IMR-90 (cell line): ENCODE measurements at regions not wholly inside any gene's neighbourhood (a gene's known extent, or its start where the extent isn't known, plus 50 kb on each side); places are given as distances from the start of the nearest gene placed in this dataset.

ENCODE experiments used
- ATAC-seq: fragments of 200-7000 bp; cut with Tn5 transposase; 2 replicates; pipeline ENCODE4 v1.9.1; 2020; ENCODE audit warnings: low read depth, mild to moderate bottlenecking, moderate library complexity
- BruUV-seq: library from RNA; stranded (reverse); fragments of 400-500 nt; replicated peaks from 2 replicates; lab custom pipeline; 2021; lab: Mats Ljungman, UMichigan
- CTCF ChIA-PET: fragments of 300-600 bp; formaldehyde crosslinking; extraction: SDS; loops from one replicate; lab custom pipeline; 2021; ENCODE audit warnings: antibody characterized with exemption; lab: Yijun Ruan, JAX
- POLR2A ChIA-PET: fragments of 300-600 bp; sonication (Branson Sonifier 250); formaldehyde crosslinking; loops from one replicate; lab custom pipeline; 2022; ENCODE audit warnings: antibody characterized with exemption; ENCODE audit not compliant: unreplicated experiment; lab: Charles Lee
- DNase-seq: peaks from one replicate; pipeline ENCODE4 v3.0.0; 2013
- H2AFZ ChIP-seq: replicated peaks from 2 replicates; pipeline ENCODE3; 2013; ENCODE audit warnings: low read length, mild to moderate bottlenecking; ENCODE audit not compliant: poor library complexity
- H2AK5ac ChIP-seq: 2 replicates; pipeline ENCODE4 v1.6.1; 2013; ENCODE audit warnings: low read depth, low read length, inconsistent platforms
- H2AK9ac ChIP-seq: replicated peaks from 2 replicates; pipeline ENCODE3; 2013; ENCODE audit warnings: mild to moderate bottlenecking, low read depth, low read length, moderate library complexity; ENCODE audit not compliant: poor library complexity
- H2BK120ac ChIP-seq: 2 replicates; pipeline ENCODE4 v1.6.1; 2013; ENCODE audit warnings: low read depth, low read length, inconsistent platforms
- H2BK15ac ChIP-seq: 3 replicates; pipeline ENCODE4 v1.6.1; 2013; ENCODE audit warnings: low read depth, low read length, inconsistent platforms
- H2BK20ac ChIP-seq: 2 replicates; pipeline ENCODE4 v1.6.1; 2013; ENCODE audit warnings: low read depth, mild to moderate bottlenecking, inconsistent platforms, low read length, moderate library complexity
- H2BK5ac ChIP-seq: 2 replicates; pipeline ENCODE4 v1.6.1; 2013; ENCODE audit warnings: mild to moderate bottlenecking, low read depth, low read length, inconsistent platforms; ENCODE audit not compliant: poor library complexity, severe bottlenecking
- H3K14ac ChIP-seq: replicated peaks from 2 replicates; pipeline ENCODE4 v1.6.1; 2013; ENCODE audit warnings: low read depth, low read length, inconsistent platforms
- H3K18ac ChIP-seq: 2 replicates; pipeline ENCODE4 v1.6.1; 2013; ENCODE audit warnings: low read depth, low read length, control low read depth
- H3K23ac ChIP-seq: 2 replicates; pipeline ENCODE4 v1.6.1; 2013; ENCODE audit warnings: low read depth, low read length, inconsistent platforms
- H3K27ac ChIP-seq: 2 replicates; pipeline ENCODE4 v1.5.1; 2013; ENCODE audit warnings: mild to moderate bottlenecking, control low read depth, low read length; ENCODE audit not compliant: insufficient read depth
- H3K27me3 ChIP-seq: 2 replicates; pipeline ENCODE4 v1.6.1; 2013; ENCODE audit warnings: low read length; ENCODE audit not compliant: control insufficient read depth, insufficient read depth
- H3K36me3 ChIP-seq: 2 replicates; pipeline ENCODE4 v1.6.1; 2013; ENCODE audit warnings: low read length, mixed read lengths; ENCODE audit not compliant: control insufficient read depth, insufficient read depth
- H3K4ac ChIP-seq: 2 replicates; pipeline ENCODE4 v1.6.1; 2013; ENCODE audit warnings: low read depth, low read length, inconsistent platforms
- H3K4me1 ChIP-seq: 2 replicates; pipeline ENCODE4 v1.6.1; 2013; ENCODE audit warnings: low read length, mixed read lengths; ENCODE audit not compliant: control insufficient read depth, insufficient read depth
- H3K4me2 ChIP-seq: 2 replicates; pipeline ENCODE4 v1.6.1; 2013; ENCODE audit warnings: low read depth, mild to moderate bottlenecking, control low read depth, low read length, moderate library complexity
- H3K4me3 ChIP-seq: 2 replicates; pipeline ENCODE4 v1.5.1; 2013; ENCODE audit warnings: low read depth, mild to moderate bottlenecking, control low read depth, low read length, moderate library complexity; ENCODE audit not compliant: insufficient read depth
- H3K56ac ChIP-seq: 2 replicates; pipeline ENCODE4 v1.6.1; 2013; ENCODE audit warnings: low read length, inconsistent platforms; ENCODE audit not compliant: insufficient read depth; ENCODE audit errors: extremely low read depth
- H3K79me1 ChIP-seq, 2 experiments: 2 replicates each; pipeline ENCODE4 v1.6.1; 2013; ENCODE audit warnings: low read length in 2 of 2, inconsistent platforms in 1 of 2, low read depth in 1 of 2
- H3K9ac ChIP-seq: 2 replicates; pipeline ENCODE4 v1.6.1; 2013; ENCODE audit warnings: low read depth, low read length, control low read depth
- H3K9me1 ChIP-seq: 2 replicates; pipeline ENCODE4 v1.6.1; 2013; ENCODE audit warnings: low read length, inconsistent platforms; ENCODE audit not compliant: insufficient read depth
- H3K9me3 ChIP-seq: 2 replicates; pipeline ENCODE4 v1.6.1; 2013; ENCODE audit warnings: low read length; ENCODE audit not compliant: control insufficient read depth, insufficient read depth
- H4K20me1 ChIP-seq: 2 replicates; pipeline ENCODE4 v1.6.1; 2013; ENCODE audit warnings: low read length, inconsistent platforms; ENCODE audit not compliant: insufficient read depth
- H4K5ac ChIP-seq: 2 replicates; pipeline ENCODE4 v1.6.1; 2013; ENCODE audit warnings: mild to moderate bottlenecking, low read depth, low read length, control low read depth
- H4K8ac ChIP-seq, 2 experiments: 2 replicates each; pipeline ENCODE4 v1.6.1; 2013; ENCODE audit warnings: low read depth in 2 of 2, low read length in 2 of 2, control low read depth in 1 of 2, inconsistent platforms in 1 of 2
- H4K91ac ChIP-seq: 2 replicates; pipeline ENCODE4 v1.6.1; 2013; ENCODE audit warnings: low read depth, low read length, inconsistent platforms; ENCODE audit not compliant: insufficient read depth
- BHLHE40 ChIP-seq: fragments of 150-350 bp; IDR thresholded peaks from 2 replicates; pipeline ENCODE4 v1.6.1; 2016; ENCODE audit warnings: mild to moderate bottlenecking, low read depth, low read length
- CEBPB ChIP-seq: IDR thresholded peaks from 2 replicates; pipeline ENCODE4 v1.6.1; 2012; ENCODE audit warnings: low read depth, low read length, improper control_type of control experiment
- CHD1 ChIP-seq: IDR thresholded peaks from 2 replicates; pipeline ENCODE4 v1.6.1; 2012; ENCODE audit warnings: low read depth, low read length, improper control_type of control experiment
- FOS ChIP-seq: fragments of 150-350 bp; IDR thresholded peaks from 2 replicates; pipeline ENCODE4 v1.6.1; 2016; ENCODE audit warnings: low read depth, low read length
- MAFK ChIP-seq: IDR thresholded peaks from 2 replicates; pipeline ENCODE4 v1.6.1; 2012; ENCODE audit warnings: low read depth, low read length, improper control_type of control experiment
- MAZ ChIP-seq: IDR thresholded peaks from 2 replicates; pipeline ENCODE4 v1.6.1; 2012; ENCODE audit warnings: low read depth, mild to moderate bottlenecking, low read length, improper control_type of control experiment, moderate library complexity, borderline replicate concordance
- MXI1 ChIP-seq: IDR thresholded peaks from 2 replicates; pipeline ENCODE4 v1.6.1; 2012; ENCODE audit warnings: low read depth, mild to moderate bottlenecking, low read length, moderate library complexity, borderline replicate concordance
- NFE2L2 ChIP-seq: fragments of 150-350 bp; IDR thresholded peaks from 2 replicates; pipeline ENCODE4 v1.6.1; 2016; ENCODE audit warnings: low read depth, mild to moderate bottlenecking, low read length
- POLR2A ChIP-seq: IDR thresholded peaks from 2 replicates; pipeline ENCODE4 v1.6.1; 2012; ENCODE audit warnings: mild to moderate bottlenecking, low read depth, low read length
- RAD21 ChIP-seq: IDR thresholded peaks from 2 replicates; pipeline ENCODE4 v1.6.1; 2012; ENCODE audit warnings: low read length, improper control_type of control experiment
- RCOR1 ChIP-seq: IDR thresholded peaks from 2 replicates; pipeline ENCODE4 v1.6.1; 2012; ENCODE audit warnings: mild to moderate bottlenecking, low read length, improper control_type of control experiment; ENCODE audit not compliant: insufficient replicate concordance
- RFX5 ChIP-seq: IDR thresholded peaks from 2 replicates; pipeline ENCODE4 v1.8.0; 2012; ENCODE audit warnings: low read depth, mild to moderate bottlenecking, low read length, moderate library complexity
- SMC3 ChIP-seq: fragments of 150-350 bp; IDR thresholded peaks from 2 replicates; pipeline ENCODE4 v1.6.1; 2016; ENCODE audit warnings: low read depth, mild to moderate bottlenecking, antibody characterized with exemption, low read length, moderate library complexity
- WGBS, 2 experiments: methylation state at CpG; one replicate each; pipeline versions ENCODE4 v1.1.5 to v1.1.7; 2013; ENCODE audit warnings: missing lambda C conversion rate in 2 of 2; ENCODE audit not compliant: insufficient read length in 1 of 2; ENCODE audit errors: extremely low coverage in 2 of 2; 5-methylcytosine and 5-hydroxymethylcytosine counted together
- dilution Hi-C: fragments of 300-500 bp; cut with HindIII; formaldehyde crosslinking; loops from one replicate; pipeline ENCODE4 v1.14.3; 2018; ENCODE audit warnings: low sequenced_read_pairs; ENCODE audit not compliant: unreplicated experiment
- in situ Hi-C: fragments of 300-500 bp; cut with MboI; formaldehyde crosslinking; loops from 3 replicates; pipeline ENCODE4 v1.14.3; 2019; ENCODE audit warnings: low sequenced_read_pairs, inconsistent platforms, mixed read lengths
- intact Hi-C: fragments of 100-400 bp; cut with micrococcal nuclease; formaldehyde crosslinking; loops from 2 replicates; pipeline ENCODE4 v1.10.0; 2022
- TF ChIP-seq, protein P1 (sequence below): fragments of 150-350 bp; IDR thresholded peaks from 2 replicates; pipeline ENCODE4 v1.6.1; 2016; ENCODE audit warnings: low read depth, mild to moderate bottlenecking, low read length, moderate library complexity, borderline replicate concordance
- TF ChIP-seq, protein P2 (sequence below): conservative IDR thresholded peaks from 2 replicates; pipeline ENCODE4 v1.5.1; 2012; ENCODE audit warnings: mild to moderate bottlenecking, low read depth, low read length, improper control_type of control experiment
- TF ChIP-seq, protein P3 (sequence below): fragments of 150-350 bp; IDR thresholded peaks from 2 replicates; pipeline ENCODE4 v1.6.1; 2017; ENCODE audit warnings: mild to moderate bottlenecking, antibody characterized with exemption, low read length, low read depth

DNA sequence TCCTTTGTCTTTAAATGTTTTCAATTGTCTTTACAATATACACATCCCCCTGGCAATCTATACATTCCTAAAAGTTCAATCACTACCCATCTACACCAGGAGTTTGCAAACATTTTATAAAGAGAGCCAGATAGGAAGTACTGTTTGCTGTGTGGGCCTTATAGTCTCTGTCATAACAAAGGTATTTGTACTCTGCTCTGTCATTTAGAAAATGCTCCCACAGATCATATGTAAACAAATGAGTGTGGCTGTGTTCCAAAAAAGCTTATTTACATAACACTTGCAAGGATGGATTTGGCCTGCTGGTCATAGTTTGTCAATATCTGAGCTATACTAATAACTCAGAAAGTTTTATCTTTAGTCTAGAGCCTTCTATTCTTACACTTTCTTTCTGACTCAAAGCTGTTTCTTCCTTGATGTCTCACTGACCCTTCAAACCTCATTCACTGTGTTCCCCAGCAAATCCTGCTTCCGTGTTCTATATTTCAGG, 511.9 kb downstream of the GBE1 start:
- WGBS, 2 experiments: 38% methylated on average over 1 of the region's 1 CpG; no CpG with 5 or more reads in 1 of the 2 experiments
- in situ Hi-C loops (loop anchor here (10.0 kb wide), 1 partner anchor 1725 kb away; no protein-coding TSS in a partner anchor), dilution Hi-C loops (no loop called here), intact Hi-C loops (no loop called here)
- Histone ChIP-seq H2AFZ (no peak overlapping the region), H4K8ac (no peak overlapping the region), H3K4me1 (no peaks in the 10 kb centered on the region), H3K23ac (no peak overlapping the region), H2BK120ac (no peak overlapping the region), H3K4me2 (no peak overlapping the region), H2AK5ac (no peak overlapping the region), H3K27ac (no peak overlapping the region), H2BK15ac (no peak overlapping the region), H3K4ac (no peak overlapping the region), H3K56ac (no peak overlapping the region), H4K20me1 (no peaks in the 10 kb centered on the region), H3K9ac (no peak overlapping the region), H2BK5ac (no peak overlapping the region), H4K5ac (no peak overlapping the region), H2BK20ac (no peak overlapping the region), H3K36me3 (no peaks in the 10 kb centered on the region), H2AK9ac (no peak overlapping the region), H3K79me1 (no peaks in the 10 kb centered on the region), H3K14ac (no peak overlapping the region), H3K27me3 (no peaks in the 10 kb centered on the region), H3K9me3 (no peaks in the 10 kb centered on the region), H3K9me1 (no peaks in the 10 kb centered on the region), H3K4me3 (no peak overlapping the region), H3K18ac (no peak overlapping the region), H4K91ac (no peak overlapping the region)
- CTCF ChIA-PET: no interaction called here
- POLR2A ChIA-PET: no interaction called here
- no TSS peak for BruUV-seq
- no peak for TF ChIP-seq MAFK
- no peak for TF ChIP-seq RCOR1
- TF ChIP-seq MXI1: no peak
- TF ChIP-seq POLR2A: no peak
- no peak for TF ChIP-seq CEBPB
- no peak for TF ChIP-seq MAZ
- TF ChIP-seq, protein P1, sequence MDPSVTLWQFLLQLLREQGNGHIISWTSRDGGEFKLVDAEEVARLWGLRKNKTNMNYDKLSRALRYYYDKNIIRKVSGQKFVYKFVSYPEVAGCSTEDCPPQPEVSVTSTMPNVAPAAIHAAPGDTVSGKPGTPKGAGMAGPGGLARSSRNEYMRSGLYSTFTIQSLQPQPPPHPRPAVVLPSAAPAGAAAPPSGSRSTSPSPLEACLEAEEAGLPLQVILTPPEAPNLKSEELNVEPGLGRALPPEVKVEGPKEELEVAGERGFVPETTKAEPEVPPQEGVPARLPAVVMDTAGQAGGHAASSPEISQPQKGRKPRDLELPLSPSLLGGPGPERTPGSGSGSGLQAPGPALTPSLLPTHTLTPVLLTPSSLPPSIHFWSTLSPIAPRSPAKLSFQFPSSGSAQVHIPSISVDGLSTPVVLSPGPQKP: no peak
- no peak for TF ChIP-seq RAD21
- TF ChIP-seq BHLHE40: no peak
- TF ChIP-seq CHD1: no peak
- TF ChIP-seq FOS: no peak
- no peak for TF ChIP-seq SMC3
- no peak for TF ChIP-seq RFX5
- TF ChIP-seq NFE2L2: no peak
- TF ChIP-seq, protein P2, sequence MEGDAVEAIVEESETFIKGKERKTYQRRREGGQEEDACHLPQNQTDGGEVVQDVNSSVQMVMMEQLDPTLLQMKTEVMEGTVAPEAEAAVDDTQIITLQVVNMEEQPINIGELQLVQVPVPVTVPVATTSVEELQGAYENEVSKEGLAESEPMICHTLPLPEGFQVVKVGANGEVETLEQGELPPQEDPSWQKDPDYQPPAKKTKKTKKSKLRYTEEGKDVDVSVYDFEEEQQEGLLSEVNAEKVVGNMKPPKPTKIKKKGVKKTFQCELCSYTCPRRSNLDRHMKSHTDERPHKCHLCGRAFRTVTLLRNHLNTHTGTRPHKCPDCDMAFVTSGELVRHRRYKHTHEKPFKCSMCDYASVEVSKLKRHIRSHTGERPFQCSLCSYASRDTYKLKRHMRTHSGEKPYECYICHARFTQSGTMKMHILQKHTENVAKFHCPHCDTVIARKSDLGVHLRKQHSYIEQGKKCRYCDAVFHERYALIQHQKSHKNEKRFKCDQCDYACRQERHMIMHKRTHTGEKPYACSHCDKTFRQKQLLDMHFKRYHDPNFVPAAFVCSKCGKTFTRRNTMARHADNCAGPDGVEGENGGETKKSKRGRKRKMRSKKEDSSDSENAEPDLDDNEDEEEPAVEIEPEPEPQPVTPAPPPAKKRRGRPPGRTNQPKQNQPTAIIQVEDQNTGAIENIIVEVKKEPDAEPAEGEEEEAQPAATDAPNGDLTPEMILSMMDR: no peak
- TF ChIP-seq, protein P3, sequence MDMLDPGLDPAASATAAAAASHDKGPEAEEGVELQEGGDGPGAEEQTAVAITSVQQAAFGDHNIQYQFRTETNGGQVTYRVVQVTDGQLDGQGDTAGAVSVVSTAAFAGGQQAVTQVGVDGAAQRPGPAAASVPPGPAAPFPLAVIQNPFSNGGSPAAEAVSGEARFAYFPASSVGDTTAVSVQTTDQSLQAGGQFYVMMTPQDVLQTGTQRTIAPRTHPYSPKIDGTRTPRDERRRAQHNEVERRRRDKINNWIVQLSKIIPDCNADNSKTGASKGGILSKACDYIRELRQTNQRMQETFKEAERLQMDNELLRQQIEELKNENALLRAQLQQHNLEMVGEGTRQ: no peak
- DNase-seq (peak; percentile 6), ATAC-seq (no peak)
